ENCODE measurements at regions not wholly inside any gene's neighbourhood (a gene's known extent, or its start where the extent isn't known, plus 50 kb on each side); places are given as distances from the start of the nearest gene placed in this dataset.
"Not testable (repeated sequence)": the region's sequence is repeated elsewhere in the genome, so short reads cannot be mapped to it uniquely, and the experiment has no call there.

GRCh38 chr2:89095060-89095459 is 403.6 kb downstream of the RPIA start:
- not testable (repeated sequence) for H3K36me3 Mint-ChIP-seq (ENCODE audit: low read depth); H3K4me3 Mint-ChIP-seq; H3K27ac Mint-ChIP-seq; H3K27me3 Mint-ChIP-seq (ENCODE audit: low read depth); H3K9me3 Mint-ChIP-seq; DNase-seq (ENCODE audit: low spot score); H3K4me1 Mint-ChIP-seq (ENCODE audit: low read depth)

- H3K4me1 Mint-ChIP-seq (ENCODE audit: low read depth); H3K36me3 Mint-ChIP-seq (ENCODE audit: low read depth); H3K4me3 Mint-ChIP-seq; H3K27me3 Mint-ChIP-seq (ENCODE audit: low read depth); H3K27ac Mint-ChIP-seq; H3K9me3 Mint-ChIP-seq; DNase-seq (ENCODE audit: low spot score): not testable (repeated sequence)
Observed at GRCh38 chr2:89102587-89102986, 411.1 kb downstream of the RPIA start.

GRCh38 chr2:89106369-89107019 is 415.0 kb downstream of the RPIA start:
- not testable (repeated sequence) for H3K27me3 Mint-ChIP-seq (ENCODE audit: low read depth); DNase-seq (ENCODE audit: low spot score); H3K4me3 Mint-ChIP-seq

GRCh38 chr2:89112434-89112833 is 421.0 kb downstream of the RPIA start:
- not testable (repeated sequence) for H3K27me3 Mint-ChIP-seq (ENCODE audit: low read depth); H3K9me3 Mint-ChIP-seq; H3K36me3 Mint-ChIP-seq (ENCODE audit: low read depth); DNase-seq (ENCODE audit: low spot score); H3K4me1 Mint-ChIP-seq (ENCODE audit: low read depth); H3K27ac Mint-ChIP-seq; H3K4me3 Mint-ChIP-seq

More at GRCh38 chr2:89106369-89107019, 415.0 kb downstream of the RPIA start:
- not testable (repeated sequence) for H3K4me1 Mint-ChIP-seq (ENCODE audit: low read depth); H3K27ac Mint-ChIP-seq; H3K9me3 Mint-ChIP-seq; H3K36me3 Mint-ChIP-seq (ENCODE audit: low read depth)

GRCh38 chr2:89113286-89113685 is 421.8 kb downstream of the RPIA start:
- not testable (repeated sequence) for H3K27ac Mint-ChIP-seq; DNase-seq (ENCODE audit: low spot score); H3K4me3 Mint-ChIP-seq; H3K27me3 Mint-ChIP-seq (ENCODE audit: low read depth); H3K9me3 Mint-ChIP-seq; H3K36me3 Mint-ChIP-seq (ENCODE audit: low read depth); H3K4me1 Mint-ChIP-seq (ENCODE audit: low read depth)

GRCh38 chr2:89129440-89129839 is 438.0 kb downstream of the RPIA start:
- not testable (repeated sequence) for H3K4me3 Mint-ChIP-seq; H3K36me3 Mint-ChIP-seq (ENCODE audit: low read depth); H3K27ac Mint-ChIP-seq; H3K9me3 Mint-ChIP-seq; H3K4me1 Mint-ChIP-seq (ENCODE audit: low read depth); DNase-seq (ENCODE audit: low spot score); H3K27me3 Mint-ChIP-seq (ENCODE audit: low read depth)

- not testable (repeated sequence) for H3K4me3 Mint-ChIP-seq; H3K27me3 Mint-ChIP-seq (ENCODE audit: low read depth); H3K36me3 Mint-ChIP-seq (ENCODE audit: low read depth); H3K4me1 Mint-ChIP-seq (ENCODE audit: low read depth); H3K27ac Mint-ChIP-seq; H3K9me3 Mint-ChIP-seq; DNase-seq (ENCODE audit: low spot score)
Observed at GRCh38 chr2:89130665-89131308, 439.3 kb downstream of the RPIA start.

GRCh38 chr2:89142959-89143358 is 451.5 kb downstream of the RPIA start:
- H3K36me3 Mint-ChIP-seq (ENCODE audit: low read depth); H3K9me3 Mint-ChIP-seq; DNase-seq (ENCODE audit: low spot score); H3K27me3 Mint-ChIP-seq (ENCODE audit: low read depth); H3K27ac Mint-ChIP-seq; H3K4me3 Mint-ChIP-seq; H3K4me1 Mint-ChIP-seq (ENCODE audit: low read depth): not testable (repeated sequence)

GRCh38 chr2:89145342-89145741 is 453.9 kb downstream of the RPIA start:
- H3K9me3 Mint-ChIP-seq; DNase-seq (ENCODE audit: low spot score); H3K4me1 Mint-ChIP-seq (ENCODE audit: low read depth); H3K4me3 Mint-ChIP-seq; H3K27ac Mint-ChIP-seq; H3K36me3 Mint-ChIP-seq (ENCODE audit: low read depth); H3K27me3 Mint-ChIP-seq (ENCODE audit: low read depth): not testable (repeated sequence)

- not testable (repeated sequence) for H3K4me1 Mint-ChIP-seq (ENCODE audit: low read depth); H3K27ac Mint-ChIP-seq; H3K9me3 Mint-ChIP-seq; DNase-seq (ENCODE audit: low spot score); H3K27me3 Mint-ChIP-seq (ENCODE audit: low read depth); H3K4me3 Mint-ChIP-seq; H3K36me3 Mint-ChIP-seq (ENCODE audit: low read depth)
Observed at GRCh38 chr2:89148256-89148655, 456.8 kb downstream of the RPIA start.

- not testable (repeated sequence) for H3K36me3 Mint-ChIP-seq (ENCODE audit: low read depth); H3K4me3 Mint-ChIP-seq
Observed at GRCh38 chr2:89151699-89152098, 460.2 kb downstream of the RPIA start.

GRCh38 chr2:89152501-89152900 is 461.0 kb downstream of the RPIA start:
- not testable (repeated sequence) for H3K4me1 Mint-ChIP-seq (ENCODE audit: low read depth); H3K27ac Mint-ChIP-seq; H3K4me3 Mint-ChIP-seq

More at GRCh38 chr2:89151699-89152098, 460.2 kb downstream of the RPIA start:
- H3K4me1 Mint-ChIP-seq (ENCODE audit: low read depth); H3K27ac Mint-ChIP-seq; H3K27me3 Mint-ChIP-seq (ENCODE audit: low read depth); DNase-seq (ENCODE audit: low spot score); H3K9me3 Mint-ChIP-seq: not testable (repeated sequence)

GRCh38 chr2:89153210-89153609 is 461.7 kb downstream of the RPIA start:
- H3K4me1 Mint-ChIP-seq (ENCODE audit: low read depth); H3K9me3 Mint-ChIP-seq; H3K27me3 Mint-ChIP-seq (ENCODE audit: low read depth); H3K4me3 Mint-ChIP-seq; H3K36me3 Mint-ChIP-seq (ENCODE audit: low read depth); H3K27ac Mint-ChIP-seq; DNase-seq (ENCODE audit: low spot score): not testable (repeated sequence)

More at GRCh38 chr2:89152501-89152900, 461.0 kb downstream of the RPIA start:
- H3K27me3 Mint-ChIP-seq (ENCODE audit: low read depth); DNase-seq (ENCODE audit: low spot score); H3K36me3 Mint-ChIP-seq (ENCODE audit: low read depth); H3K9me3 Mint-ChIP-seq: not testable (repeated sequence)

GRCh38 chr2:89154247-89154682 is 462.8 kb downstream of the RPIA start:
- not testable (repeated sequence) for H3K27ac Mint-ChIP-seq; H3K27me3 Mint-ChIP-seq (ENCODE audit: low read depth); H3K36me3 Mint-ChIP-seq (ENCODE audit: low read depth); DNase-seq (ENCODE audit: low spot score); H3K9me3 Mint-ChIP-seq; H3K4me3 Mint-ChIP-seq; H3K4me1 Mint-ChIP-seq (ENCODE audit: low read depth)

GRCh38 chr2:89160306-89160705 is 468.8 kb downstream of the RPIA start:
- not testable (repeated sequence) for DNase-seq (ENCODE audit: low spot score); H3K9me3 Mint-ChIP-seq; H3K4me1 Mint-ChIP-seq (ENCODE audit: low read depth); H3K36me3 Mint-ChIP-seq (ENCODE audit: low read depth); H3K27ac Mint-ChIP-seq; H3K27me3 Mint-ChIP-seq (ENCODE audit: low read depth); H3K4me3 Mint-ChIP-seq

All from T-helper 2 cell treated with Interferon-gamma antibody and Interleukin-4, amounts not matched to agents 5 μg/mL and 100 μg/mL, for 36 hours (primary cell).